ENCODE measurements at regions not wholly inside any gene's neighbourhood (a gene's known extent, or its start where the extent isn't known, plus 50 kb on each side); places are given as distances from the start of the nearest gene placed in this dataset.

DNA sequence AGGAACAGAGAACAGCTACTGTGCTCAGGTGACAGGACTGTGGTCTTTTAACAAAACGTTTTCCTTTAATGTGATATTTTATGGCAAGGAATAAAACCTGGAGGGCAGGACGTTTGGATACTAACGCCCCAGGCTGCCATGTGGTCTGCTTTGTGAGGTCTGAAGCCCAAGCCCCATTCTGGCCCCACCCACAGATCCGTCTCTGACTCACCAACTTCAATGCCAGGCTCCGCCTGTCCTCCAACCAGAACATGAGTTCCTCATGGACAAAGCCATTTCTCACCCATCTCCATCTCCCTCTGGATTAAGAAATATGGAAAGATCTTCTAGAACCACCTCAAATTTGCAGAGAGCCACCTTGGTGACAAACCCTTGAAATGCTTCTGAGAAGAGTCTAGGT, 148.8 kb downstream of the CRYBB2 start:
- no peak for DNase-seq

DNA sequence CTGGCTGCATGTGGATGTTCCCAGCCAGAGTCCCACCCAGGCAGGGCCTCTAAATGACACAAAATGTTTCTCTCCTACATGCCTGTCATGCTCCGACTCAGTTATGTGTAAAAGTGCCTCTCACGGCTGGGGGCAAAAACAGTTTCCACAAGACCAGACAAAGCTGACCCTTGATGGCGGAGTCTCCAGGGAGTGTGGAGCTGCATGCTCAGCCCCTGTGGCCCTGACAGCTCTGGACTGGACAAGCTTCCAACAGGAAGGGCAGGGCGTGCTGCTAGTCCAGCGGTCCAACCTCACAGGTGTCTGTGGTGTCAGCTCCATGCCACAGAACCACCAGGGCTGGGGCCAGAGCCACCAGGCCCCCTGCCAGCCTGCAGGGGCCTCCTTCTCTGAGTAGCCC, 149.6 kb downstream of the CRYBB2 start:
- no peak for DNase-seq

DNA sequence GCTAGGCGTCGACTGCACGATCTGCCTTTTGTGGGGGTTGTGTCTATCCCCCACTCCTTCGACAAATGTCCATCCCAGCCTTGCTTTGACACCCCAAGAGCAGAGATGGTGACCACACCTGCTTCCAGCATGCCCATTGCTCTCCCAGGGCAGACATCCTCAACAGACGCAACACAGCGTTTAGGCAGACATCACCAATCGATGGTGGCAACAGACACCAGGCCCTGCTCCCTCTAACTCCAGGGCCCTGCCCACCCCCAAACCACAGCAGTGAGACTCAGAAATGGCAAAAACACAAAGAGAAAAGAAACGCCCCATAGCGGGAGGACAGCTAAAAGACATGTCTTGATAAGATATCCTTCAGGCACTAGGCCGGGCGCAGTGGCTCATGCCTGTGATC, 150.9 kb downstream of the CRYBB2 start:
- no peak for DNase-seq

DNA sequence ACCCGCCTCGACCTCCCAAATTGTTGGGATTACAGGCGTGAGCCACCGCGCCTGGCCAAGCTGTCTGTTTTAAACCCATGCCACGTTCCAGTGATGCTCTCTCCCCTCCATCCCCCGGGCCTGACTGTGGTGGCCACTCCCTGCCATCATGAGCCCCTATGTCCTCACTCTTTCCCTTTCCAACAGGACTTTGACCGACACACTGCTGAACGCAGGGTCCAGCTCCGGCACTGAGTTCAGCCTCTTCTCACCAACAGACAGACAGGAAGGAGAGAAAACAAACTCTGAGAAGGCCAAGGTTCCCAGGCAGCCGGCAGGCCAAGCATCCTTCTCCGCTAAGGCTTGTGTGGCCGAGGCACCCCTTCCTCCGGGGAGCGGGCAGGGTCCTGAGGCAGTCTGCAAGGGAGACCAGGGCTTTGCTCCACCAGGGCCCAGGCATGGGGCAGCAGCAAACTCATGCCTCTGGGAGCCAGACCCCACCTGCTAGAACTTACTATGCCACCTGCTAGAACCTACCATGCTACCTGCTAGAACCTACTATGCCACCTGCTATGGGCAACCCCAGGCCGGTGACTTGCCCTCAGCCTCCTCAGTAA, 152.7 kb downstream of the CRYBB2 start:
- DNase-seq: no peak

DNA sequence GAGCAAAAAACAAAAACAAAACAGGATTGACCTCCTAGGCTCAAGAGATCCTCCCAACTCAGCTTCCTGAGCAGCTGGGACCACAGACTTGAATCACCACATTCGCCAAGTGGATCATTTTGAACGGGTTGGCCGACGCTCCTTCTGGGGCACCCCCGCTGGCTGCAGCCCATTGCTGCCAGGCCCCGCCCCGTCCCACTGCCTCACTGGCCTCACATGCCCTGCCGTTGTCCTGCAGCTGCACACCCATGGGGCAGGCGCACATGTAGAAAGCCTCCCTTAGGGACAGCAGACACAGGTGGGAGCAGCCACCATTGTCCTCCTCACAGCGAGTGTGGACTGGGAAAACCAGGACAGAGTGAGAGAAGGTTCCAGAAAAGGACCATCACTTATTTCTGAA, 154.5 kb downstream of the CRYBB2 start:
- DNase-seq: no peak

- no peak for DNase-seq
These were observed 155.4 kb downstream of the CRYBB2 start for GRCh38 chr22:25374869-25375268.

DNA sequence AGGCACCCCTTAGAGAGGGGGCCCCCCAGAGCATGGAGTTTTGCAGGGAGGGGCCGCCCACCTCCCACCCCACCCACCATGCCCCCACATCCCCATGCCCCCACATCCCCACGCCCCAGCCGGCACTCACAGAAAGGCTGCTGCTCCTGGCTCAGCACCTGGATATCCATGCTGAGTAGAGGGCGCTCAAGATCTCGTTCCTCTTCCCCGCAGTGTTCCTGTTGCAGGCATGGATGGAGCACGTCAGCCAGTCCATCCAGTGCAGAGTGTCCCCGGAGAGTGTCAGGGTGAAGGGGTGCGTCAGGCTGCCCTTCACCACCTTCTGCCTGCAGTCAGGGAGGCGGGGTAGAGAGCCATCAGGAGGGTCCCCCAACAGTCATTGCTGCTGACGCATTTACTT, 156.2 kb downstream of the CRYBB2 start:
- no peak for DNase-seq

DNA sequence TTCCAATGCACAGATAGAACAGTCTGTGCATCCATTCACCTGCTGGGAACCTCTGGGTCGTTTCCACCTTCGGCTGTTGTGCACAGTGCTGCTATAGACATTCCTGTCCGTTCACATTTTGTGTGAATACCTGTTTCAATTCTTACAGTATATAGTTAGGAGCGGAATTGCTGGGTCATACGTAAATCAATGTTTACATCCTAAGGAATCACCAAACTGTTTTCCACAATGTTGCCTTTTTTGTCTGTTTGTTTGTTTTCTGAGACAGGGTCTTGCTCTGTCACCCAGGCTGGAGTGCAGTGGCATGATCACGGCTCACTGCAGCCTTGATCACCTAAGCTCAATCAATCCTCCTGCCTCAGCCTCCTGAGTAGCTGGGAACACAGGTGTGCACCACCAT, 158.3 kb downstream of the CRYBB2 start:
- no peak for DNase-seq

- no peak for DNase-seq
These were observed 160.8 kb downstream of the CRYBB2 start for GRCh38 chr22:25380122-25380747.

DNA sequence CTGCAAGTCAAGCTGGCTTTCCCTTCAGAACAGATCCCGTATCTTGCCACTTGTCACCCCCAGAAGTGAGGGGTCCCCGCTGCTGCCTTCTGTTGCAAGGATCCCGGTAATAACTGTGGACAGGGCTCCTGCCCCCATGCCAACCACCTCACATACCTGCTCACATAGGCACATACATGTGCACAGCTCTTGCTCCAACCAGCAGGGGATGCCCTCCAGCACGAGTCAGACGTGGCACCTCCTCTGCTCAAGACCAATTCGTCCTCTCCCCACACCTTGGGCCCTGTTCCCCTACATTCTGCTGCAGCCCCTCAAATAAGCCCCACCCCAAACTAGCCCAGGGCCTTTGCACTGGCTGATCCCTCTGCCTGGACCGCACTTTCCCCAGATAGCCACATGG, 163.3 kb downstream of the CRYBB2 start:
- DNase-seq: no peak

- DNase-seq: no peak
These were observed 163.9 kb downstream of the CRYBB2 start for GRCh38 chr22:25383278-25383820.

DNA sequence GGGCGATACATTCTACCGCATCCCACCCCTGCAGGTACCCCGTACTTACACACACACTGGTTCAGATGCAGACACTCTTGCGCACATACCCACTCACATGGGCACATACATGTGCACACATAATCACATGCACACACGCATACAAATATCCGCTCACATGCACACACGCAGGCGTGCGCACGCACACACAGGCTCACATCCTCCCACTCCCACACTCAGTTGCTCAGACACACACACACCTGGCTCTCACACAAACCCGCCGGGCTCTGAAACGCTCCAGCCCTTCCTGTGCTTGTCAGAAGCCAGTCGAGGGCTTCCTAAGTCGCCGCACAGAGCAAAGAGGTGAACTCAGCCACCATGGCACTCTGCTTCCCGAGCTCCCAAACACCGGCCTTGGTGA, 164.5 kb downstream of the CRYBB2 start:
- no peak for DNase-seq

DNA sequence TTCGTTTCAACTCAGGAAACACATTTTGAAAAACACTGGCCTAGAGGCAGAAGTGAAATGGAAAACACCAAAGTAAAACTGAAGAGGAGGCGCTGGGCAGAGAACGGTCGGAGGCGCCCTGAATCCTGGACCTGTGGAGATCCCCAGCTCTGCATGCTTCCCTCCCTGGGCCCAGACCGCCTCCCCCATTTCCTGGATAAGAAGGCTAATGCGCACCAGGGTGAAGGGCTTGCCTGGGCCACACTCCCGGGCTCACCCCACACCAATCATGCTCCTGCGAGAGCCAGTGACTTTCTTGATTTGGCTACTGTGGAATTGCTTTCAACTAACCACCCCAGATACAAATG, 167.1 kb downstream of the CRYBB2 start:
- DNase-seq: no peak

- DNase-seq: no peak
These were observed 169.0 kb downstream of the CRYBB2 start for GRCh38 chr22:25388415-25388814.

GRCh38 chr22:25388866-25389540, 169.6 kb downstream of the CRYBB2 start:
- no peak for DNase-seq

- DNase-seq: no peak
These were observed 170.1 kb downstream of the CRYBB2 start for GRCh38 chr22:25389541-25389919.

GRCh38 chr22:25390297-25391240, 171.1 kb downstream of the CRYBB2 start:
- no peak for DNase-seq

DNA sequence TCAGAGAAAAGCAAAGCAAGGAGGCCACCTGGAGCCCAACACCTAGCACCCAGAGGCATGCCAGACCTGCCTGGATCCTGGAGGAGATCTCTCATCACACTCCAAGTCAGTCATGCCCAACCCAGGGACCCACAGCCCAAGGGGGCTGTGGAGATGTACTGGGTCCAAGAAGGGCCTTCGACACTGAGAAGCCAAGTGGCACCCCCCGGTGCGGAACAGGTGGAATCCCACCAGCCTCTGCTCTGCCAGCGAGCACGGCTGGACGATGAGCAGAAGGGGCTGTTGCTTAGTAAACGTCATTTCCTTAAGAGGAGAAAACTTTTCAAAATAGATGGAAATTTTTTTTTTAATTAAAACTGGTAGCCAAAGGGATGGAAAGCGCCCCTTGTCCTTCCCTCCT, 171.9 kb upstream of the GRK3 start:
- DNase-seq: no peak

- DNase-seq: no peak
These were observed 171.2 kb upstream of the GRK3 start for GRCh38 chr22:25393121-25393805.

- no peak for DNase-seq
These were observed 169.0 kb upstream of the GRK3 start for GRCh38 chr22:25395468-25395867.

DNA sequence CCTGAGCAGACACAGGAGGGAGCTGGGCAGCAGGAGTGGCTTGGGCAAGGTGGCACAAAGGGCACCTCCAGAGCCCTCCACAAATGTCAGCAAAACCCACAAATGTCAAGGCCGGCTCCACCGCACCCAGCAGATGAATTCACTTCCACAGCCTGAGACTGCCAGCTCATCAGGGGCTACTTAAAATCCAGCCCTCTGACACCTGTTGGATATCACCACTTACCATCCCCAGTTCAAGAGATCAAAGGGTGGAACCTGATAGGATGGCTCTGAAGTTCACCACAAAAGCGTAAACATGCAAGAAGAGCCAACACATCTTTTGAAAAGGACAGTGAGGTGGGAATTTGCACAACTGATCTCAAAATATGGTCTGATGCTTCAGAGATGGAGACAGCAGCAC, 168.6 kb upstream of the GRK3 start:
- DNase-seq: no peak

DNA sequence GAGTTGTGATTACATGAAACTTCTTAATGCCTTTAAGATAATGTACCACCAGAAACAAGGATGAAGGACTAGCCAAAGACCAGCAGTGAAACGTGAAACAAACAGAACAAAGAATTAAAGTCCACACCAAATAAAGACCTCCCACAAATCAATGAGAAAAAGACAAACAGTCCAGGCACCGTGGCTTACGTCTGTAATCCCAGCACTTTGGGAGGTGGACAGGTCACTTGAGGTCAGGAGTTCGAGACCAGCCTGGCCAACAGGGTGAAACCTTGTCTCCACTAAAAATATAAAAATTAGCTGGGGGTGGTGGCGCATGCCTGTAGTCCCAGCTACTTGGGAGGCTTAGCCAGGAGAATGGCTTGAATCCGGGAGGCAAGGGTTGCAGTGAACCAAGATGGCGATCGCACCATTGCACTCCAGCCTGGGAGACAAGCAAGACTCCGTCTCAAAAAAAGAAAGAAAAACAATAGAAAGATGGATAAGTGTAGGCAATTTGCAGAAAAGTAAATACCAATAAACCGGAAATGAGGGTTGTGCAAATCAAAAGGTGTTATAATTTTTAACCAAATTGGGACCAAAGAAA, 167.8 kb upstream of the GRK3 start:
- DNase-seq: no peak

Data from KG1 (cell line).